ENCODE measurements at regions not wholly inside any gene's neighbourhood (a gene's known extent, or its start where the extent isn't known, plus 50 kb on each side); places are given as distances from the start of the nearest gene placed in this dataset.
"Not testable (repeated sequence)": the region's sequence is repeated elsewhere in the genome, so short reads cannot be mapped to it uniquely, and the experiment has no call there.

GRCh38 chrX:56343219-56343618 is 111.1 kb downstream of the KLF8 start:
- no peak for DNase-seq (ENCODE audit: low read depth in 1 of 2, low spot score in 1 of 2)
- no peak for TF ChIP-seq JUND (IDR thresholded peaks at IDR 0.05; ENCODE audit: low read depth)
- in situ Hi-C loops (cut with HindIII; ENCODE audit: low pct_unique_long_range_greater_than_20kb, low sequenced_read_pairs) = no loop called here

DNA sequence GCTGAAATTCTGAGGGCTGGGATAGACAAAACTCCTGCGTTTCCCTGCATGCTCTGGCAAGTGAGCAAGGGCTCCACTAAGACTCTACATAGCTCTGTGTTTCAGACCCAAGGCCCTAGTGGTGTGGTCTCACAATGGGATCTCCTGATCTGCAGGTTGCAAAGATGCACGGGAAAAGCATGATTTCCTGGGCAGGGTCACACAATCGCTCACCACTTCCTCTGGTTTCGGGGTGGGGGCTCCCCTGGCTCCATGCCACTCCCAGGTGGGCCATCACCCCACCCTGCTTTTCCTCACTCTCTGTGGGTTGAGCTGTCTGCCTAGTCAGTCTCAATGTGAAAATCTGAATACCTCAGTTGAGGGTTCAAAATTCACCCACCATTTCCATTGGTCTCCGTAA is 111.5 kb downstream of the KLF8 start:
- no peak for TF ChIP-seq JUND (IDR thresholded peaks at IDR 0.05; ENCODE audit: low read depth)
- DNase-seq (ENCODE audit: low read depth in 1 of 2, low spot score in 1 of 2) = no peak
- in situ Hi-C loops (cut with HindIII; ENCODE audit: low pct_unique_long_range_greater_than_20kb, low sequenced_read_pairs) = no loop called here

DNA sequence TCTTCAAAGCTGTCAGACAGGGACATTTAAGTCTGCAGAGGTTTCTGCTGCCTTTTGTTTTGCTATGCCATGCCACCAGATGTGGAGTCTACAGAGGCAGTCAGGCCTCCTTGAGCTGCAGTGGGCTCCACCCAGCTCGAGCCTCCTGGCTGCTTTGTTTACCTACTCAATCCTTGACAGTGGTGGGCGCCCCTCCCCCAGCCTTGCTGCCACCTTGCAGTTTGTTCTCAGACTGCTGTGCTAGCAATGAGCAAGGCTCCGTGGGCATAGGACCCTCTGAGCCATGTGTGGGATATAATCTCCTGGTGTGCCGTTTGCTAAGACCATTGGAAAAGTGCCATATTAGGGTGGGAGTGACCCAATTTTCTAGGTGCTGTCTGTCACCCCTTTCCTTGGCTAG is 126.0 kb downstream of the KLF8 start:
- in situ Hi-C loops (cut with HindIII; ENCODE audit: low pct_unique_long_range_greater_than_20kb, low sequenced_read_pairs); DNase-seq (ENCODE audit: low read depth in 1 of 2, low spot score in 1 of 2): not testable (repeated sequence)

DNA sequence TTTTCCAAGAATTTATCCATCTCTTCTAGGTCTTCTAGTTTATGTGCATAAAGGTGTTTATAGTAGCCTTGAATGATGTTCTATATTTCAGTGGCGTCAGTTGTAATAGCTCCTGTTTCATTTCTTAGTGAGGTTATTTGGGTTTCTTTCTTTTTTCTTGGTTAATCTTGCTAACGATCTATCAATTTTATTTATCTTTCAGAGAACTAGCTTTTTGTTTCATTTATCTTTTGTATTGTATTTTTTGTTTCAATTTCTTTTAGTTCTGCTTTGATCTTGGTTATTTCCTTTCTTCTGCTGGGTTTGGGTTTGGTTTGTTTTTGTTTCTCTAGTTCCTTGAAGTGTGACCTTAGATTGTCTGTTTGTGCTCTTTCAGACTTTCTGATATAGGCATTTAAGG is 133.0 kb downstream of the KLF8 start:
- DNase-seq (ENCODE audit: low read depth in 1 of 2, low spot score in 1 of 2); in situ Hi-C loops (cut with HindIII; ENCODE audit: low pct_unique_long_range_greater_than_20kb, low sequenced_read_pairs): not testable (repeated sequence)

DNA sequence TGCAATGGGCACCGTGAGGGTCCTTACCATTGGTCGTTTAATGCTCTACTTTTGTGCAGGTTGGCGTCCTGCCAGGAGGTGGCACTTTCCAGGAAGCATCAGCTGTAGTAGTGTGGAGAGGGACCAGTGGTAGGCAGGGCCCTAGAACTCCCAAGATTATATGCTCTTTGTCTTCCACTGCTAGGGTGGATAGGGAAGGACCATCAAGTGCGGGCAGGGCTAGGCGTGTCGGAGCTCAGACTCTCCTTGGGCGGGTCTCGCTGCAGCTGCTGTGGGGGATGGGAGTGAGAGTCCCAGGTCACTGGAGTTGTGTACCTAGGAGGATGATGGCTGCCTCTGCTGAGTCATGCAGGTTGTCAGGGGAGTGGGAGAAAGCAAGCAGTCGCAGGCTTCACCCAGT is 134.7 kb downstream of the KLF8 start:
- in situ Hi-C loops (cut with HindIII; ENCODE audit: low pct_unique_long_range_greater_than_20kb, low sequenced_read_pairs) = no loop called here
- DNase-seq (ENCODE audit: low read depth in 1 of 2, low spot score in 1 of 2) = no peak
- TF ChIP-seq JUND (IDR thresholded peaks at IDR 0.05; ENCODE audit: low read depth) = no peak

DNA sequence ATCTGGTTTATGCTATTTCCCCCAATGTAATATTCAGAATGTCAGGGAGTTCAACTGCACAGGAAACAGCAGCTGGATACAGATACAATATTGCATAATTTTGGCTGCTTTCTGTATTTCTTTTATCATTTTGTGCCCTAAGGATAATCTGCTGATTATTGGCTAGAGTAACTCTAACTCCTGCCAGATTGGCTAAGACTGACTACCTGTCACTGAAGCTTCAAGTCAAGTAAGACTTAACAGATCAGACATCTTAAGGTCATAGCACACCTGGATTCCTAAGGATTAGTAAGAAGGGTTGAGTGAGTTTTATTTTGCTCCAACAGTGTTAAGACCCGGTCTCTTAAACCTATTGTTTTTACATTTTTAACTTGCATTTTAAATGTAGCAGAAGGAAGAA is 136.8 kb downstream of the KLF8 start:
- in situ Hi-C loops (cut with HindIII; ENCODE audit: low pct_unique_long_range_greater_than_20kb, low sequenced_read_pairs) = no loop called here
- no peak for DNase-seq (ENCODE audit: low read depth in 1 of 2, low spot score in 1 of 2)
- TF ChIP-seq JUND (IDR thresholded peaks at IDR 0.05; ENCODE audit: low read depth) = no peak

GRCh38 chrX:56379984-56380780 is 148.0 kb downstream of the KLF8 start:
- in situ Hi-C loops (cut with HindIII; ENCODE audit: low pct_unique_long_range_greater_than_20kb, low sequenced_read_pairs); DNase-seq (ENCODE audit: low read depth in 1 of 2, low spot score in 1 of 2): not testable (repeated sequence)

DNA sequence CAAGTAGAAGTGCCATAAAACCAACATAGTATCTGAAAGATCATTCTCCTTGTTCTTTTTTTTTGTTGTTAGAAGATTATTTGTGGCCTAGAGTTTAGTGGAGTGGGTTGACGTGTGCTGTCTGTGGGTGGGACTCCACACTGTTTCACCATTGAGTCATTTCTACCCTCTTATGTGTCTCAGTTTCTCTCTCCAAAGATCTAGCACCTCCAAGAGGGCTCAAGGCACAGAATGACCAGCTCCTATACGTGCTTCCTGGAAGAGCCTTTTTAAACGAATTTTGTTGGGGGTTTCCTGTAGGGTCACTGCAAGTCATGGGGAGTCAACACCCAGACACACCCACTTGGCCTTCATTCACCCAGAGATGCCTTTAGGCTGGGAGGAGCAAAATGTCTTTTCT is 150.1 kb downstream of the KLF8 start:
- no peak for TF ChIP-seq JUND (IDR thresholded peaks at IDR 0.05; ENCODE audit: low read depth)
- in situ Hi-C loops (cut with HindIII; ENCODE audit: low pct_unique_long_range_greater_than_20kb, low sequenced_read_pairs) = no loop called here
- no peak for DNase-seq (ENCODE audit: low read depth in 1 of 2, low spot score in 1 of 2)

GRCh38 chrX:56385336-56385735 is 153.2 kb downstream of the KLF8 start:
- in situ Hi-C loops (cut with HindIII; ENCODE audit: low pct_unique_long_range_greater_than_20kb, low sequenced_read_pairs) = no loop called here
- TF ChIP-seq JUND (IDR thresholded peaks at IDR 0.05; ENCODE audit: low read depth) = no peak
- DNase-seq (ENCODE audit: low read depth in 1 of 2, low spot score in 1 of 2) = no peak

DNA sequence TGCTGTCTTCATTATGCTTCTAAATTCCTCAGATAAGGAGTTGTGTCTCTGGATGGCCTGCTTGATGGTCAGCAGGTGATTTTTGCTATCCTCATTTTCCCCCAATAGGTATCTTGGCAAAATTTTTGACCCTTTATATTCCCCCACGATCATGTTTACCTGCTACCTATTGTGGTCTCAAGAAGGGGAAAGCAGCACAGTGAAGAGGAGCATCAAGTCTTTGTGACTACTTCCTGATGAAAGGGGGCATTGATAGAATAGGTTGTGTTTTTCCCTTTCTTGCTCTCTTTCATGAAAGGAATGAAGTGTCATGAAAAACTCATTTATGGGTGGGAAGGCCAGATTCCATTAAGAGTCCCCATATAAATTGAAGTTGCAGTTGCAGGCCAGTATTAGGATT is 153.8 kb downstream of the KLF8 start:
- DNase-seq (ENCODE audit: low read depth in 1 of 2, low spot score in 1 of 2) = no peak
- in situ Hi-C loops (cut with HindIII; ENCODE audit: low pct_unique_long_range_greater_than_20kb, low sequenced_read_pairs) = no loop called here
- TF ChIP-seq JUND (IDR thresholded peaks at IDR 0.05; ENCODE audit: low read depth) = no peak

- in situ Hi-C loops (cut with HindIII; ENCODE audit: low pct_unique_long_range_greater_than_20kb, low sequenced_read_pairs) = no loop called here
- TF ChIP-seq JUND (IDR thresholded peaks at IDR 0.05; ENCODE audit: low read depth) = no peak
Measured at GRCh38 chrX:56397636-56398035, 165.5 kb downstream of the KLF8 start.

DNA sequence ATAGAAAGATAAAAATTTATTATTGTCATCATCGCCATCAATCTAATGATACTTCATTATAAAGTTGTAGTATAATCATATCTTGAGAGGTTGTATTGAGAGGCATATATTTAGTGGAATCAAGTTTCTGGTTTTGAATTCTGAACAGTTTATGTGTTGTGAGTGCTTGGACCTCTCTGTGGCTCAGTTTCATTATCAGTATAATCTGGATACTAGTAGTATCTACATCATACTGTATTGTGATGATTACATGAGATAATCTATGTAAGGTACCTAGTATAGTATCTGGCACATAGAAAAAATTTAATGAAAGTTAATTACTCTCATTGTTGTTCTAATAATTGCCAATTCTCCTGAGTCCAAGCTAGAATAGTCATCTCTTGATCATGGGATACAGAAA is 161.2 kb upstream of the UBQLN2 start:
- in situ Hi-C loops (cut with HindIII; ENCODE audit: low pct_unique_long_range_greater_than_20kb, low sequenced_read_pairs) = no loop called here
- DNase-seq (ENCODE audit: low read depth in 1 of 2, low spot score in 1 of 2) = no peak
- no peak for TF ChIP-seq JUND (IDR thresholded peaks at IDR 0.05; ENCODE audit: low read depth)

More at GRCh38 chrX:56397636-56398035, 165.5 kb downstream of the KLF8 start:
- no peak for DNase-seq (ENCODE audit: low read depth in 1 of 2, low spot score in 1 of 2)

GRCh38 chrX:56429581-56429980 is 133.8 kb upstream of the UBQLN2 start:
- in situ Hi-C loops (cut with HindIII; ENCODE audit: low pct_unique_long_range_greater_than_20kb, low sequenced_read_pairs) = no loop called here
- TF ChIP-seq JUND (IDR thresholded peaks at IDR 0.05; ENCODE audit: low read depth) = no peak
- peak in 1 of 2 experiments; percentile 3 for DNase-seq (ENCODE audit: low read depth in 1 of 2, low spot score in 1 of 2)

DNA sequence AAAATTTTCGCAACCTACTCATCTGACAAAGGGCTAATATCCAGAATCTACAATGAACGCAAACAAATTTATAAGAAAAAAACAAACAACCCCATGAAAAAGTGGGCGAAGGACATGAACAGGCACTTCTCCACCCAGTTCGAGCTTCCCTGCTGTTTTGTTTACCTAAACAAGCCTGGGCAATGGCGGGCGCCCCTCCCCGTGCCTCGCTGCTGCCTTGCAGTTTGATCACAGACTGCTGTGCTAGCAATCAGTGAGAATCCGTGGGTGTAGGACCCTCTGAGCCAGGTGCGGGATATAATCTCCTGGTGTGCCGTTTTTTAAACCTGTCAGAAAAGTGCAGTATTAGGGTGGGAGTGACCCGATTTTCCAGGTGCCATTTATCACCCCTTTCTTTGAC is 111.4 kb upstream of the UBQLN2 start:
- DNase-seq (ENCODE audit: low read depth in 1 of 2, low spot score in 1 of 2); in situ Hi-C loops (cut with HindIII; ENCODE audit: low pct_unique_long_range_greater_than_20kb, low sequenced_read_pairs): not testable (repeated sequence)

Measured in T47D (cell line).